HG03571 (cell line): ENCODE measurements at regions not wholly inside any gene's neighbourhood (a gene's known extent, or its start where the extent isn't known, plus 50 kb on each side); places are given as distances from the start of the nearest gene placed in this dataset.

Experiments used
- ATAC-seq: cut with Tn5 transposase; IDR thresholded peaks from one replicate; pipeline ENCODE4 v1.9.1; 2021; ENCODE audit not compliant: unreplicated experiment

DNA sequence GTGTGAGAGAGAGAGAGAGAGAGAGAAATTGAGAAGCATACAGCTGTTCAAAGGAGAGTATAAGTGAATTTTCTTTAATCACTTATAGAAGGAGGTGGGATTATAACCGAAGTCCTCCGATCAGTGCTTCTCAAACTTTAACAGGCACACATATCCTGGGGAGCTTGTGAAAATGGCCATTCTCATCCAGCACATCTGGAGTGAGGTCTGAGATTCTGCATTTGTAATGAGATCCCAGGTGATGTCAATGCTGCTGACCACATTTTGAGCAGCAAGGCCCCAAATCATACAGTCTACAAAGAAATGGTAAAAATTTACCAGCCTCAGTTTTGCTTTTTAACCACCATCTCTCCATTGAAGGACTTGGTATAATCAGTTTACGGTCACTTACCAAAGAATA is 219.0 kb downstream of the PTEN start:
- peak; percentile 17 for ATAC-seq

DNA sequence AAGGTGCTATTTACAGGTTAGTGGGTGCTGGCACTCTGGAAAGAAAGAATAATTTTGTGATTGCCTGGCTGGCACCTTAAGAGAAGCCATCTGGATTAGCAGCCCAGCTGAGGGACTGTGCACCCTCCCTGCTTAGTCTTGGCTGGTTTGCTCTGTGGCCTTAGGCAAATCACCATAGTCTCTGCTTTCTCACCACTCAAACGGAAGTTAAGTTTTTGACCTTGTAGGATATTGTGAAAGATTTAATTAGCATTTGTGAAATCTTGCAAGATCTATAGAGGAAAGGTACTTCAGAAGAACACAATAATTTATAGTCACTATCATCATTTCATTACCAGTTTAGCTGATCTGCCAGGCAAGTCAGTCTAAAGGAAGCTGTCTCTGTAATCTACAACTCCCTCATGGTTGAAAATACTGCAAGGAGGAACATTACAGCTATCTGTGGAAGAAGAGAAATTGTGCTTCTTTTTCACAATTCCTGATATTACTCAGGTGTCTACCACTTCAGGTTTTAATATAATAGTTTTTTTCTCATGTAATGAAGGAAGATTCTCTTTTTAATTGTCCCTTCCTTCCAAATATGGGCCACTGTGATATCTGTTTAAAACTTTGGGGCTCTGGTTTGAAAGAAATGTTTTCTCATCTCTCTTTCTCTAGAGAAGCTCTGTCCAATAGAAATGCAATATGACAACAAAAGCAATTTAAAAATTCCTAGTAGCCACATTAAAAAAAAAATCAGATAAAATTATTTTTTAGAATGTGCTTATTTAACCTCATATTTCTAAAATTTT is 219.6 kb downstream of the PTEN start:
- peak; percentile 64 for ATAC-seq

DNA sequence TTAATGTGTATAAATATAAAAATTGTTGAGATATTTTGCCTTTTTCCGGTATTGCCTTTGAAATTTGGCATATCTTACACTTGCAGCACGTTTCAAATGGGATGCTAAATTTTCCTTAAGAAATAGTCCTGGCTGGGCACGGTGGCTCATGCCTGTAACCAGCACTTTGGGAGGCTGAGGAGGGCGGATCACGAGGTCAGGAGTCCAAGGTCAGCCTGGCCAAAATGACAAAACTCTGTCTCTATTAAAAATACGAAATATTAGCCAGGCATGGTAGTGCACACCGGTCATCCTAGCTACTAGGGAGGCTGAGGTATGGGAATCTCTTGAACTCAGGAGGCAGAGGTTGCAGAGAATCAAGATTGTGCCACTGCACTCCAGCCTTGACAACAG is 220.2 kb downstream of the PTEN start:
- ATAC-seq: no peak

DNA sequence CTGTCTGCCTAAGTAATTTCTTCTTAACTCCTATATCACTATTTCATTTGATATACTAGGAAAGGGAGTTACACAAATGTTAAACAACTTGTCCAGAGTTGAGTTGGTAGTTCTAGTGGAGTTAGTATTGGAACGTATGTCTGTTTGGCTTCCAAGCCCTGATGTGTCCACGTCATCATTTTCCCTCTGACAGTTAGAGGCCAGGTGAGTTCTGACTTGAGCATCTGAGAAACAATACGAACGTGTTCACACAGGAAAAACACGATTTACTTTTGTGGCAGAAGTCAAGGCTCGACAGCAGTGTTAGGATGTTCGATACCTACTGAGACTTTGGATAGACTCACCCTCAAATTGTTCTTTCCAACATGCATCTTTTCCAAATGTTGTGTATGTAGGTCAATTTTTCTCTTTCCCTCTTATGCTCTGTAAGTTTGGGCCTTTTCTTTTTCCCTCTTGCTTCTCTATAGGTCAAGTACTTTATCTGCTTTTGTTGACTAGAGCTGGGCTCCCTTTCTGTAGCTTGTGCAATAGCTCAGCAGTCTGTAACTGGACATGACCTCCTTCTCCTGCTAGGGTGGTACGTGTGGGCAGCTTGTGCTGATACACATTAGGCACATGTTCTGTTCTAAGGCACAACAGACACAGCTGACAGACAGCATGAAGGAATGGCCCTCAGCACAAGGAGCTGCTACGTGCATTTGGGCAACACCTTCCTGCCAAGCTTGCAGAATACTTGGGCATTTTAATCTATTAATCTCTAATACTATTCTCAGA is 222.9 kb downstream of the PTEN start:
- ATAC-seq: no peak

DNA sequence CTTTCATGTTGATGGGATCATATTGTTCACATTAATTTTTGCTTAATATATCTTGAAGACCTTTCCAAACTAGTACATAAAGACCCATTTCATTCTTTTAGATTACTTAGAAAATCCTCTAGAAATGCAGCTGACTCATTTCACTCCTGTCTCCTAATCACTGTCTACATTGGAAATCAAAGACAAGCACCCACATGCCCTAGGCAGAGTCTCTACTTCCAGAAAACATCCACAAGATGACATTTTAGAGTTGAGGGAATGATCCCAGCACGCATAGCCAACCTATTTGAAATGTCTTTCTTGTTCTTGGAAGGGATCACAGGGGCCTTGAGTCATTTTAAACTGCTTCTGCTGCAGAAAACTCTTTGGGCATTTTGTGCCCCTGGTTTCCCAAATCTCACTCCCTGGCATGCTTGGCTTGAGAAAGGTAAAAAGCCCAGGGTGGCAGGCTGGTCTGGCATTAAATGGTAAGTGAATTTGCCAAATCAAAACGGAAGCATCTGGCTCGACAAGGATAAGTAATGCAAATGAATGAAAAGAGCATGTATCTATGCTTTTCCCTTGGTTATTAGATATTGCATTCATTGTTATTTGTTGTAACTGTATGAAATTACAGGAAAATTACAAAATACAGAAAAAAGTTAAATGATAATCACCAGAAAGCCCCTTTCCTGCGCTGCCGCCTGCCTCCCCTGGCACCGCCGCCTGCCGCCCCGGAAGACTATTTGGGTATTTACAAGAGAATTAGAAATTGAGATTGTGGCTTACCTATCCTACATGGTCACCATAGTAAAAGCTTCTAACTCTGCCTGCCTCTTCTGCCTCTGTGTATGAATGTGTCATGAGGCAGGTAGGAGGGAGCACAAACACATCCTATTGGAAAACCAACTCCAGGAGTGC is 225.3 kb downstream of the PTEN start:
- no peak for ATAC-seq

DNA sequence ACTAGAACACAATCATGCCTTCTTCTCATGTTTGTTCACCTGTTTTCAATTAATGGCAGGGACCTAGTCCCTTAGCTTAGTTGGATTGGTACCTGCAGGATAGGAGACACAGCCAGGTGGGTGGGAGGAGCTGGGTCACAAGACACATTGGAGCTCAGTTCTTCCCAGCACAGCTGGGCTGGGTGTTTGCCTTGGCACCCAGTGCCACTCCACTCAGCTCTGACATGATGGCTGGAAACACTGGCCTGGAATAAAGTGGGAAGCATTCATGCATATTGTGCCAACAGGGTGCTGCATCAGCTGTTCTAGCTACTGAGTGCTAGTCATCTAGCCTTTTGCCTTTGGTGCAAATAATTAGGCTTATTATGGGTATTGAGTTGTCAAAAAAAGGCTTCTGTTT is 226.1 kb downstream of the PTEN start:
- no peak for ATAC-seq

DNA sequence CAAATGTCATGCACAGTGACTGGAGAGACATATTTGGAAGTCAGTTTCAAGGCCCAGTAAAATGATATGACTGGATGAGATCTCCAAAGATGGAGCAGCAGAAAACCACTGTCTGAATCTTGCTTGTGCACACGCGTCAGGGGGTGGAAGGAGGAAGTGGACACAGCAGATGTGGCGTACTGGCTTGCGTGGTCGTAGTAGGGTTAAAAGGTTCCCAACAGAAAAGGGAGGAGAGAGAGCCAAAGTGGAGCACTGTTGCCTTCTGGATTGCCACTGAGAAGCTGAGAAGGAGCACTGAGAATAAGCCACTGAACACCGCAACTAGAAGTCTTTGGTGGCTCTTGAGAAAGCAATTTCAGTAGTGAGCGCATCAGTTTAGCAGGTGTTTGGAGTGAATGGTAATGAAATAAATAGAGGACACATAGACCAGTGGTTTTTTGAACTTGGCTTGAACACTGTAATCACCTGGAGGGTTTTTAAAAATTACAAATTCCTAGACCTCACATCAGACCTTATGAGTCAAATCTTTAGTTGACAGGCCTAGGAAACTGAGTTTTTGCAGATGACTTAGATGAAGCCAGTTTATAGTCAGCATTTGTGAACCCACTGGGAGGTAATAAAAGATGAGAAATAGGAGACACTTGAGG is 227.3 kb downstream of the PTEN start:
- no peak for ATAC-seq

DNA sequence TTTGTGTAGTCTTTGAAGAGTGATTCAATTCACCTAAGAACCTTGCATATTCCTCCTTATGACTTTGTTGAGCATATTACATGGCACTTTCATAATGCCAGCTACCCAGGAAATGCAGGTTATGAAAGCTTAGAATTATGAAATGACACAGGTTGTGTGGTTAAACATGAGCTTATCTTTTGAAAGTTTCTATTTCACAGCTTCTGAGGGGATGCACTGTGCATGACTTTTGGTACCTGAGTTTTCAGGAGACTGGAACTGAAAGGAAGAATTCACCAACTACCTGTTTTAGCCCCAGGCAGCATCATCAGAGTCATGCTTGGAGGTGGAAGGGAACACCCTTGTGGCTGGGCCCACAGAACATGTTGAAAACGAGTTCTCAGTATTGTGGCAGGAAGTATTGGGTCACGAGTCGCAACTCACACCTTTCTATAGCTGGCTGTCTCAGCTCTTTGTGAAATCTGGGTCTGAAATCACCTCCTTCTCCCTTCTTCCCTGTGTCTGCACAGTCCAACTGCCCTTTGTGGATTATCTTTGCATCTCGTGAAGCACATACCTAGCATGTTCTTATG is 228.2 kb downstream of the PTEN start:
- peak; percentile 85 for ATAC-seq

DNA sequence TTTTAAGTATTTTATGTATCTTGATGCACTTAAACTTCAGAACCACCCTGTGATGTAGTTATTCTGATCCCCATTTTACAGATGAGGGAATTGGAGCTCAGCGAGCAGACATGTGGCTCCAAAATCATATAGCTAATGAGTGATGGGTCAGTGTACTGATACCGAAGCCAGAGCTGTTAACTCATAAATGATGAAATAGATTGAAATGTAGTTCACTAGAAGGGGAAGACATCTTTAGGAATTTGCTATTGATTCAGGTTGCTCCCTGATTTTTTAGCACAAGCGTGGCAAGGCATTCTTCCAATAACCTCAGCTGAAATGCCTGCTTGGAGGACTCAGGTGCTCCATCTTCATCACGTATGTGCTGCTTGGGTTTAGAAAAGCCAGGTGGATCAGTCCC is 228.8 kb downstream of the PTEN start:
- no peak for ATAC-seq

DNA sequence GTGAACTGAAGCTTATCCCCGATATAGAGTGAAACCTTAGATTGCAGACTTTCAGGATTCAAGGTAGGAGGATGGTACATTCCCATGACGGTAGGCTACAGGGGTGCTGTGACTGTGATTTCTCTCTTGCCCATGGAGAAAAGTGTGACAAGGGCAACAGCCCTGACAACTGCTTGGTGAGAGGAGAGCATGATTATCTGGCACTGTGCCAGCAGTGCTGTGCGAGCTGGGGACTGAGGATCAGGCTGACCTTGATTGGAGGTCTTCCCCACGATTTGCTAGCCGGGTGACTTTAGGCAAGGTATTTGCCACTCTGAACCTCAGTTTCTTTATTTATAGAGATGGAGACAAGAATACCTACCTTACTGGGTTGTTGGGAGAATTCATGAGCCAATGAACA is 229.5 kb downstream of the PTEN start:
- ATAC-seq: no peak

DNA sequence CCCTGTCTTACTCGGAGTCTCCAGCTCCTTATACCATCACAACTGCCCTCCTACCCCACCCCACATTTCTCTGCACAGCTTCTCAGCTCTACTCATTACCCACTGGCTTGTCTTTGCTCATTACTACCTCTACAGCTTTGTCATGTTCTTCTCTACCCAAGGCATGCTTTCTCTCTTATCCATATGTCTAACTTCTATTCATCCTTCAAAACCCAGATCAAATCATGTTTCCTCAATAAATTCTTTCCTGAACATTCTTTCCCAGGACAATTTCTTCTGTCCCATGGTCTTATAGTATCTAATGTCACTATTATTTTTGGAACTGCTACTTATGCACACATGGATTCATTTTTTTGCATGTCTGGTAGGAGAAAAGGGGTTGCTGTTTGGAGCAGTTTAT is 231.4 kb downstream of the PTEN start:
- no peak for ATAC-seq

DNA sequence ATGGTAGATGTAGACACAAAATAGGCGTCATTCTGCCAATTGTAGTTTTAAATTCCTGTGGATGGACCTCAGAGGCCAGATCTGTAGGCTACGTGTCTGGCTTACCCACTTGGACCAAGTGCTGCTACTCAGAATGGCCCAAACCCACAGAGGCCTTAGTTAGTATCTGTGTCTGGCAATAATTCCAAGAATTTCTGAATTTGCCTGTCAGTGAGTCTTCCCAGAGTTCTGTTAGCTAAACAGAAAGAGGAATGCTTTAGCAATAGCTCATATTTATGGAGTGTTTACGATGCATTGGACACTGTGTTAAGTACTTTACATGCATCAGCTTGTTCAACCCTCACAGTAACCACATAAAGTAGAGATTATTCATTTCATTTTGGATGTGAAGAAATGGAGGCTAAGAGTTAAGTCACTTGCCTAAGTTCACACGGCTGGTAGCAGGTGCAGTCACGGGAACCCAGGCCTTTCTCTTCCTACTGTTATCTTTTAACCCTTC is 231.8 kb downstream of the PTEN start:
- no peak for ATAC-seq

DNA sequence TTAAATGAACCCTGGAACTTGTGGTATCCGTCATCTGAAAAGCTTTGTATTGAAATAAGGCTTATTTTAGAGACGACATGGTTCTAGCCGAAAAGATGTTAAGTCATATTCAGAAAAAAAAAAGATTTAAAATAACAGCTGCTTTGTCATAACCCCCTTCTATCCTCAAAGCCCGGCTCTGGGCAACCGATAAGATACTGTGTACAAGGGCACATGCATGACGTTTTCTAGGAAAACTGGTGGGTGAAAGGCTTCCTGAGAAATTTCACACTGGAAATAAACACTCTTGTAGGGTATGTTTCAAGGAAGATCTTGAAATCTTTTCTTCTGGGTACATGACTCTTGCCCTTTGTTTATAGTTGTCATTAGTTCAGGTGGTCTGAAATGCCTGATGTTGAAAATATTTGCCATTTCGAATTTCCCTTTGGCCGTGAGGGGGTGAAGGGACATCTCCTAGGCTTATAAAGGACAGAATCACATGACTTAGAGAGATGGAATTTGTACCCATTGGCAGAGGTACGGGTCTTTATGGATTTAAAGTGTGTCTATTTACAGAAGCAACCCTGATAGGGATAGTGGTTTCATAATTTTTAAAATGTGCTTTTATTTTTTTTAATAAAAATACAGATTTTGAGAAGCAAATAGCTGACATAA is 232.5 kb downstream of the PTEN start:
- ATAC-seq: no peak

DNA sequence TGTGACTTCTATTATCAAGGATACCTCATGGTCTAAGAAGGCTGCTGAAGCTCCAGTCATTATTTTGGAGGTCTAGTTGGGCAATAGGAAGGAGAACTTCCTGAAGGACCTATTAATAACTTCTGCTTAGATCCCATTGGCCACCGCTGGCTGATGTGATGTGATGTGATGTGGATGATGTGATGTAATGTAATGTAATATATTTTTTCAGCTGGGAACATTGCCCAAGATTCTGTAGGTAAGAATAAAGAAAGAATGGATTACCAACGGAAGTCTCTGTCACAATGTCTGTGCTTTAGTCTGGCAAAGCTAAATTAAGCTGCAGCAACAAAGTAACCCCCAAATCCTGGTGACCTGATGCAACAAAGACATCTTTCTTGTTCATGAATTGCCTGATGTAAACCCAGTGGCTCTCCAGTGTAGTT is 233.7 kb downstream of the PTEN start:
- ATAC-seq: no peak

DNA sequence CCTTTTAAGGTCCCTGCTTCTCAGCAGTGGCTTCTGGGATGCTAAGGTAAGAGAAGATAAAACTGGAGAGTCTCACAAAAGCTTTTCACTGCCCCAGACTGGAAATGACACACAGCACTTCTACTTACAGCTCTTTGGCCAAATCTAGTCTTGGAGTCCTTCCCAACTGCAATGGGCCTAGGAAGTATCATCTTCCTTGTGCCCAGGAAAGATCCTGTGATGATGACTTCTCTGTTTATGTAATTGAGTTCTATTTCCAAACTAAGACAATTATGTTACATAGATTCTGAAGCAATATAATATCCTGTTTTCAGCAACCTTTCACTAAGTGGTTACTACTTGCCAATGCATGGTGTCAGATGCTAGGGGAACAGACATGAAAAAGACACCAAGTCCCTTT is 234.1 kb downstream of the PTEN start:
- ATAC-seq: no peak

DNA sequence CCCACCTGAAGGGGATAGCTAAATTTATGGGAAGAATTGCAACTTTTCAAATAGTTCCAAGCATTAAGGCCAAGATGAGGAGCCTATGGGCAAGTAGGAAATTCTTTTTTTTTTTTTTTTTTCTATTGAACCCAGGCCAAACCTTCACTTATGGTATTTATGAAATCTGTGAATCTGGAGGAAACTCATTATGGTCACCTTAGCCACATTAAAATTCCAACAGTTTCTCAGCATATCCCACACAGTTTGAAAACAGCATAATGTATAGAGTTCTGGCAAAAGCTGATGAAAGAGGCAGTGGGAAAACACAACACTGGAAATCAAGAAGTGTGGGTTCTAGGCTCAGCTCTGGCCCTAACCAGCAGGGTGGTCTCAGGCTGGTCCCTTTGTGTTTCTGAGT is 236.9 kb downstream of the PTEN start:
- no peak for ATAC-seq

DNA sequence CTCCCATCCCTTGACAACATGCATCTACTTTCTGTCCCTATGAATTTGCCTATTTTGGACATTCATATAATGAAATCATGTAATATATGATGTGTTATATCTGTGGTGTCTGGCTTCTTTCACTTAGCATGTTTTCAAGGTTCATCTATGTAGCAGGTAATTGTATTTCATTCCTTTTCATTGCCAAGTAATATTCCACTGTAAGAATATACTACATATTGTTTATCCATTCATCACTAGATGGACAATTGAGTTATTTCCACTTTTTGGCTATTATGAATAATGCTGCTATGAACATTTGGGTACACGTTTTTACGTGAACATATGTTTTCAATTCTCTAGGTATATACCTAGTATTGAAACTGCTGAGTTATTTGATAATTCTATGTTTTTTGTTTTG is 238.2 kb downstream of the PTEN start:
- ATAC-seq: no peak

DNA sequence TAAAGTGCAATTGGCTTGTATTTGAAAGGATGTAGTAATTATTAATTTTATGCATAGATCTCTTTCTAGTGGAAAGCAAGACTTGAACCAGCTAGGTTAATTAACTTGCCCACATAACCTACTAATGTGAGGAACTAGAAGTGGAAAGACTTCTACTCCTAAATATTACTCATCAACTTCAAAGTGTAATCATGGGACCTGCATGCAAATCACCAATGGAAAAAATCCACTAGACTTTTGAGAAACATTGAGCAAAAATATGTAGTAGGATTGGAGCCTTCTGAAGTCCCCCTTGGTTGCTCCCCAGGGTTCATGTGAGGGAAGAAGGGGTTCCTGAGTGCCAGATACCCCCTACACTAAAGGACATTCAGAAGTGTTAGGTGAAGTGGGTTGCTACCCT is 240.2 kb downstream of the PTEN start:
- ATAC-seq: no peak

DNA sequence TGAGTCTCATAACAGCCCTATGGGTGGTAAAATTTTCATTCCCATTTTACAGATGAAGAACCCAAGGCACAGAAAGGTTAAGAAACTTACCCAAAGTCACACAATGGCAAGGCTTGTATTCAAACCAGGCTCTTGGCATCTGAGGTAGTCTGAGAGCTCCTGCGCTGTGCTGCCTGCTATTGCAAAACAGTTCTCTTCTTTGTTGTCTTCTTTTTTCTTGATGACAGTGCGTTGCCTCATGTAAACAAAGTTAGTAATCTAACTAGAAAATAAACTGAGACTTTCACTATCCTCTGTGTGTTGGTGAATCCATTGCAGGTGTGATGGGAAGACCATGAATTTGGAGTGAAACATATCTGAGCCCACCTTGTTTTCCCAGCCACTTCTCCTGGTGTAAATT is 240.8 kb downstream of the PTEN start:
- ATAC-seq: no peak

DNA sequence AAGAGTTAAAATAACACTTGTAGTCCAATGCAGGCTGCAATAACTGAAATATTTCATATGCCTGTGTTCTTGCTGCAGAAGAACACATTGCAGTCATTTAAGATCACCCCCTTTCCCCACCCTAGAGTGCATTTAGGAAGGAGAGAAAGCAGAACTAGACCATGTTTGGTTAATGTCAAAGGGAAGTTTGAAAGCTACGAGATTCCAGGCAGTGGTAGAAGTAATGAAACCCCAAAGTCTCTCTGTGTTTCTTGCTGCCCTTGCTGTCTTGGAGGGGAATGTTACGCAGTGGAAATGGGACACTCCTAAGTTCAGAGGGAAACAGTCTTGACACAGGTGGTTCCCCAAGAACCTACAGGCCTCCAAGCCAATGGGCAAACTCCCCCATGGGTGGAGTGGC is 242.9 kb downstream of the PTEN start:
- no peak for ATAC-seq
